DND-41 (cell line): ENCODE measurements at regions not wholly inside any gene's neighbourhood (a gene's known extent, or its start where the extent isn't known, plus 50 kb on each side); places are given as distances from the start of the nearest gene placed in this dataset.

Experiments used
- CTCF ChIP-seq: IDR thresholded peaks from 2 replicates; pipeline ENCODE4 v1.5.1; 2012; ENCODE audit warnings: borderline replicate concordance, low read length, moderate library complexity, mild to moderate bottlenecking; ENCODE audit not compliant: poor library complexity, severe bottlenecking; ENCODE audit errors: extremely low read depth
- EZH2 ChIP-seq: IDR thresholded peaks from 3 replicates; pipeline ENCODE4 v1.6.1; 2012; ENCODE audit warnings: borderline replicate concordance, low read depth, mild to moderate bottlenecking, moderate library complexity, low read length, inconsistent platforms; ENCODE audit not compliant: severe bottlenecking

DNA sequence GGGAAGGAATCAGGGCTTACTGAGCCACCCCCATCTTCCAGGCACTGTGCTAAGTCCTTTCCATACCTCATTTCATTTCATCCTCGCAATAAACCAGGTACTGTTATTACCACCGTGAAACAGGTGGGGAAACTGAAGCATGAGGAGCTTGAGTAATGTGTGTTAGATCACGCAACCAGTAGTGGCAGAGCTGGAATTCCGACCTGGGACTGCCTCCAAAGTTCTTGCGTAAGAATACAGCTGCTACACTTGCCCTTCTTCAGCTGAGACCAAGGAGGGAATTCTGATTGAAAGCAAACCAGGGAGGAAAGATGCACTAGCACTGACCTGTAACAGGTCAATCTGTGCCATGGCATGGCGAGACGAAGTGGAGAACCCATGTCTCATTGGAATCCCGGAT, 113.4 kb upstream of the MSX2 start:
- TF ChIP-seq CTCF: no peak
- TF ChIP-seq EZH2: no peak
